Endothelial cell of umbilical vein (primary cell): ENCODE measurements at regions not wholly inside any gene's neighbourhood (a gene's known extent, or its start where the extent isn't known, plus 50 kb on each side); places are given as distances from the start of the nearest gene placed in this dataset.

Source experiments
- CTCF ChIP-seq, 2 donors: IDR thresholded peaks; 1 replicate in 1 of 2; 2 replicates in 1 of 2; pipeline ENCODE4 v1.5.1; 2011; ENCODE audit warnings: low read length in 2 of 2, mild to moderate bottlenecking in 2 of 2, moderate library complexity in 2 of 2, control low read depth in 1 of 2, inconsistent platforms in 1 of 2, low read depth in 1 of 2; ENCODE audit not compliant: insufficient read depth in 1 of 2; ENCODE audit errors: extremely low read depth in 1 of 2
- EZH2 ChIP-seq: IDR thresholded peaks from 2 replicates; pipeline ENCODE4 v1.6.1; 2012; ENCODE audit warnings: borderline replicate concordance, low read depth, mild to moderate bottlenecking, moderate library complexity, low read length, inconsistent platforms; ENCODE audit not compliant: severe bottlenecking
- JUN ChIP-seq: IDR thresholded peaks from 2 replicates; pipeline ENCODE4 v1.6.1; 2011; ENCODE audit warnings: borderline replicate concordance, low read depth; ENCODE audit not compliant: insufficient read length, insufficient read depth
- POLR2A ChIP-seq: IDR thresholded peaks from 2 replicates; pipeline ENCODE4 v1.6.1; 2012; ENCODE audit warnings: low read depth, mild to moderate bottlenecking, control low read depth, low read length
- POLR2AphosphoS5 ChIP-seq: IDR thresholded peaks from 2 replicates; pipeline ENCODE4 v1.6.1; 2012; ENCODE audit warnings: low read depth, mild to moderate bottlenecking, control low read depth, low read length, moderate library complexity; ENCODE audit not compliant: insufficient read depth

DNA sequence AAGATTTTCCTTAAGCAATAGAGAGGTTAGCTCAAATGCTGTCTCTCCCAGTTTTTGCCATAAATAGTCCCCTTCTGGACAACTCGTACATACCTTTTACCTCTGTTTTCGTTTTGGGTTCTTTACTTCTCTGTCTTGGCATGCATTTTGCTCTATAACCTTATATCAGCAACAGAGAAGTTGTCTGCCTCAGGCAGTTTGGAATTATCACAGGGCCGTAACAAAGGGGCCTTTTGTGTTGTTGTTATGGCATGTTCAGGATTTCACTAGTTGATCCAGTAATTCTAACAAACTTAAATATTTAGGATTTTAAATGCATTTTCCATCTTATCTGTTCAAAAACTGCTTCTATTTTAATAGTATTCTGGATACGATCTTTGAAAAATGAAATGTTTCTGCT is 259.8 kb downstream of the CD109 start:
- TF ChIP-seq CTCF (IDR thresholded peaks at IDR 0.05; ENCODE audit: extremely low read depth in 1 of 2, insufficient read depth in 1 of 2, low read depth in 1 of 2, low read length in 2 of 2) (no peak), POLR2A (no peak), JUN (no peak), EZH2 (no peak), POLR2AphosphoS5 (no peak)
